ENCODE measurements at regions not wholly inside any gene's neighbourhood (a gene's known extent, or its start where the extent isn't known, plus 50 kb on each side); places are given as distances from the start of the nearest gene placed in this dataset.
"Not testable (repeated sequence)": the region's sequence is repeated elsewhere in the genome, so short reads cannot be mapped to it uniquely, and the experiment has no call there.

- Mint-ChIP-seq H3K9me3 (peaks cover 0 to 20% (median 11%) of the 10 kb centered on the region in 8 donors), H3K27me3 (peaks cover 0 to 3% of the 10 kb centered on the region in 2 donors), H3K4me1 (no peaks in the 10 kb centered on the region), H3K36me3 (no peaks in the 10 kb centered on the region), H3K4me3 (no peak overlapping the region), H3K27ac (no peak overlapping the region)
- Histone ChIP-seq H3K9me3 (ENCODE audit: control insufficient read depth in 1 of 2, low read length in 2 of 2) (no peaks in the 10 kb centered on the region), H3K27me3 (ENCODE audit: insufficient read depth, low read length) (no peaks in the 10 kb centered on the region), H3K4me1 (ENCODE audit: insufficient read depth, low read length) (no peaks in the 10 kb centered on the region), H3K36me3 (ENCODE audit: insufficient read depth, low read length) (no peaks in the 10 kb centered on the region), H3K27ac (ENCODE audit: low read depth, low read length) (no peak overlapping the region), H3K4me3 (ENCODE audit: low read length in 2 of 2) (no peak overlapping the region)
- DNase-seq, result no peak
- ChIA-PET POLR2A (ENCODE audit: partially characterized antibody) (no interaction called here), CTCF (ENCODE audit: partially characterized antibody) (interaction anchor here (1.2 kb wide), 1 partner anchor 14 kb away, joined by 3 read pairs; no protein-coding TSS in a partner anchor)
- intact Hi-C loops (cut with micrococcal nuclease), result no loop called here
Observed at GRCh38 chr4:147110473-147111367, 165.1 kb upstream of the TTC29 start.

- H3K36me3 ChIP-seq (ENCODE audit: insufficient read depth, low read length); H3K27me3 ChIP-seq (ENCODE audit: insufficient read depth, low read length); H3K36me3 Mint-ChIP-seq; H3K27me3 Mint-ChIP-seq; H3K27ac ChIP-seq (ENCODE audit: low read depth, low read length); H3K27ac Mint-ChIP-seq; H3K4me3 Mint-ChIP-seq; H3K4me3 ChIP-seq (ENCODE audit: low read length in 2 of 2); DNase-seq; intact Hi-C loops (cut with micrococcal nuclease); H3K9me3 ChIP-seq (ENCODE audit: control insufficient read depth in 1 of 2, low read length in 2 of 2); H3K4me1 ChIP-seq (ENCODE audit: insufficient read depth, low read length); H3K4me1 Mint-ChIP-seq; POLR2A ChIA-PET (ENCODE audit: partially characterized antibody): not testable (repeated sequence)
- CTCF ChIA-PET (ENCODE audit: partially characterized antibody), result interaction anchor here (0.9 kb wide), 1 partner anchor 9 kb away, joined by 3 read pairs; no protein-coding TSS in a partner anchor
- H3K9me3 Mint-ChIP-seq, result peaks cover 0 to 22% (median 12%) of the 10 kb centered on the region in 8 donors
Observed at GRCh38 chr4:147112196-147112595, 166.5 kb upstream of the TTC29 start.

GRCh38 chr4:147117431-147117830, 171.8 kb upstream of the TTC29 start:
- ChIA-PET CTCF (ENCODE audit: partially characterized antibody) (no interaction called here), POLR2A (ENCODE audit: partially characterized antibody) (no interaction called here)
- intact Hi-C loops (cut with micrococcal nuclease), result no loop called here
- H3K4me3 ChIP-seq (ENCODE audit: low read length in 2 of 2), result no peak overlapping the region
- H3K27me3 ChIP-seq (ENCODE audit: insufficient read depth, low read length), result no peaks in the 10 kb centered on the region
- no peak overlapping the region for H3K4me3 Mint-ChIP-seq
- H3K36me3 ChIP-seq (ENCODE audit: insufficient read depth, low read length), result no peaks in the 10 kb centered on the region
- peaks cover 0 to 22% (median 12%) of the 10 kb centered on the region in 8 donors for H3K9me3 Mint-ChIP-seq
- no peaks in the 10 kb centered on the region for H3K9me3 ChIP-seq (ENCODE audit: control insufficient read depth in 1 of 2, low read length in 2 of 2)
- no peak overlapping the region for H3K27ac Mint-ChIP-seq
- H3K27ac ChIP-seq (ENCODE audit: low read depth, low read length), result no peak overlapping the region
- no peaks in the 10 kb centered on the region for H3K4me1 ChIP-seq (ENCODE audit: insufficient read depth, low read length)
- no peaks in the 10 kb centered on the region for H3K4me1 Mint-ChIP-seq
- H3K27me3 Mint-ChIP-seq, result peaks cover 0 to 3% of the 10 kb centered on the region in 2 donors
- no peaks in the 10 kb centered on the region for H3K36me3 Mint-ChIP-seq
- DNase-seq, result no peak

GRCh38 chr4:147118528-147118927, 172.9 kb upstream of the TTC29 start:
- Mint-ChIP-seq H3K4me3 (no peak overlapping the region), H3K27me3 (peaks cover 0 to 3% of the 10 kb centered on the region in 2 donors), H3K36me3 (no peaks in the 10 kb centered on the region), H3K27ac (no peak overlapping the region), H3K4me1 (no peaks in the 10 kb centered on the region), H3K9me3 (peaks cover 0 to 17% (median 12%) of the 10 kb centered on the region in 8 donors)
- Histone ChIP-seq H3K36me3 (ENCODE audit: insufficient read depth, low read length) (no peaks in the 10 kb centered on the region), H3K27me3 (ENCODE audit: insufficient read depth, low read length) (no peaks in the 10 kb centered on the region), H3K4me3 (ENCODE audit: low read length in 2 of 2) (no peak overlapping the region), H3K27ac (ENCODE audit: low read depth, low read length) (no peak overlapping the region), H3K4me1 (ENCODE audit: insufficient read depth, low read length) (no peaks in the 10 kb centered on the region), H3K9me3 (ENCODE audit: control insufficient read depth in 1 of 2, low read length in 2 of 2) (no peaks in the 10 kb centered on the region)
- intact Hi-C loops (cut with micrococcal nuclease), result no loop called here
- CTCF ChIA-PET (ENCODE audit: partially characterized antibody), result no interaction called here
- DNase-seq, result no peak
- POLR2A ChIA-PET (ENCODE audit: partially characterized antibody), result no interaction called here

- Mint-ChIP-seq H3K27ac (no peak overlapping the region), H3K9me3 (no peaks in the 10 kb centered on the region), H3K36me3 (no peaks in the 10 kb centered on the region), H3K27me3 (peaks cover 0 to 7% of the 10 kb centered on the region in 2 donors), H3K4me1 (no peaks in the 10 kb centered on the region), H3K4me3 (no peak overlapping the region)
- Histone ChIP-seq H3K9me3 (ENCODE audit: control insufficient read depth in 1 of 2, low read length in 2 of 2) (no peaks in the 10 kb centered on the region), H3K27ac (ENCODE audit: low read depth, low read length) (no peak overlapping the region), H3K27me3 (ENCODE audit: insufficient read depth, low read length) (no peaks in the 10 kb centered on the region), H3K4me3 (ENCODE audit: low read length in 2 of 2) (no peak overlapping the region), H3K36me3 (ENCODE audit: insufficient read depth, low read length) (no peaks in the 10 kb centered on the region), H3K4me1 (ENCODE audit: insufficient read depth, low read length) (no peaks in the 10 kb centered on the region)
- intact Hi-C loops (cut with micrococcal nuclease), result no loop called here
- ChIA-PET CTCF (ENCODE audit: partially characterized antibody) (no interaction called here), POLR2A (ENCODE audit: partially characterized antibody) (no interaction called here)
- DNase-seq, result no peak
Observed at GRCh38 chr4:147122685-147123084, 177.0 kb upstream of the TTC29 start.

GRCh38 chr4:147123146-147123545, 177.5 kb upstream of the TTC29 start:
- H3K9me3 Mint-ChIP-seq, result no peaks in the 10 kb centered on the region
- no peaks in the 10 kb centered on the region for H3K36me3 Mint-ChIP-seq
- H3K27me3 Mint-ChIP-seq, result peaks cover 0 to 7% of the 10 kb centered on the region in 2 donors
- no peak overlapping the region for H3K4me3 ChIP-seq (ENCODE audit: low read length in 2 of 2)
- no peak overlapping the region for H3K4me3 Mint-ChIP-seq
- intact Hi-C loops (cut with micrococcal nuclease), result no loop called here
- H3K27ac ChIP-seq (ENCODE audit: low read depth, low read length), result no peak overlapping the region
- H3K9me3 ChIP-seq (ENCODE audit: control insufficient read depth in 1 of 2, low read length in 2 of 2), result no peaks in the 10 kb centered on the region
- no peak for DNase-seq
- H3K4me1 ChIP-seq (ENCODE audit: insufficient read depth, low read length), result no peaks in the 10 kb centered on the region
- CTCF ChIA-PET (ENCODE audit: partially characterized antibody), result no interaction called here
- H3K36me3 ChIP-seq (ENCODE audit: insufficient read depth, low read length), result no peaks in the 10 kb centered on the region
- H3K27ac Mint-ChIP-seq, result no peak overlapping the region
- H3K4me1 Mint-ChIP-seq, result no peaks in the 10 kb centered on the region
- POLR2A ChIA-PET (ENCODE audit: partially characterized antibody), result no interaction called here
- no peaks in the 10 kb centered on the region for H3K27me3 ChIP-seq (ENCODE audit: insufficient read depth, low read length)

- intact Hi-C loops (cut with micrococcal nuclease), result no loop called here
- no peaks in the 10 kb centered on the region for H3K9me3 Mint-ChIP-seq
- H3K27me3 Mint-ChIP-seq, result peaks cover 0 to 5% of the 10 kb centered on the region in 2 donors
- no peaks in the 10 kb centered on the region for H3K4me1 ChIP-seq (ENCODE audit: insufficient read depth, low read length)
- H3K4me3 Mint-ChIP-seq, result no peak overlapping the region
- no peaks in the 10 kb centered on the region for H3K36me3 Mint-ChIP-seq
- H3K27ac Mint-ChIP-seq, result no peak overlapping the region
- ChIA-PET CTCF (ENCODE audit: partially characterized antibody) (no interaction called here), POLR2A (ENCODE audit: partially characterized antibody) (no interaction called here)
- no peaks in the 10 kb centered on the region for H3K9me3 ChIP-seq (ENCODE audit: control insufficient read depth in 1 of 2, low read length in 2 of 2)
- no peak overlapping the region for H3K4me3 ChIP-seq (ENCODE audit: low read length in 2 of 2)
- H3K36me3 ChIP-seq (ENCODE audit: insufficient read depth, low read length), result no peaks in the 10 kb centered on the region
- no peak for DNase-seq
- no peaks in the 10 kb centered on the region for H3K27me3 ChIP-seq (ENCODE audit: insufficient read depth, low read length)
- H3K4me1 Mint-ChIP-seq, result no peaks in the 10 kb centered on the region
- H3K27ac ChIP-seq (ENCODE audit: low read depth, low read length), result no peak overlapping the region
Observed at GRCh38 chr4:147128787-147129186, 183.1 kb upstream of the TTC29 start.
